A673 (cell line): ENCODE measurements at regions not wholly inside any gene's neighbourhood (a gene's known extent, or its start where the extent isn't known, plus 50 kb on each side); places are given as distances from the start of the nearest gene placed in this dataset.

Source experiments
- CTCF ChIP-seq: fragments of 300-800, 200-600 bp; sonication (generic); conservative IDR thresholded peaks from 2 replicates; pipeline ENCODE4 v1.5.1; 2017; ENCODE audit warnings: low read depth, mild to moderate bottlenecking, antibody characterized with exemption, low read length, moderate library complexity, mixed read lengths
- EZH2 ChIP-seq: fragments of 200-600 bp; sonication (generic); IDR thresholded peaks from 2 replicates; pipeline ENCODE4 v1.6.1; 2017; ENCODE audit warnings: borderline replicate concordance, low read depth, mild to moderate bottlenecking, mixed read lengths, antibody characterized with exemption, low read length; ENCODE audit not compliant: poor library complexity, severe bottlenecking

GRCh38 chr15:79562899-79563298, 130.8 kb downstream of the MINAR1 start:
- TF ChIP-seq CTCF (no peak), EZH2 (no peak)
